NCI-H82 (cell line): ENCODE measurements at regions not wholly inside any gene's neighbourhood (a gene's known extent, or its start where the extent isn't known, plus 50 kb on each side); places are given as distances from the start of the nearest gene placed in this dataset.

Experiments used
- DNase-seq: peaks from one replicate; lab custom pipeline; 2025; lab: John Stamatoyannopoulos, UW

DNA sequence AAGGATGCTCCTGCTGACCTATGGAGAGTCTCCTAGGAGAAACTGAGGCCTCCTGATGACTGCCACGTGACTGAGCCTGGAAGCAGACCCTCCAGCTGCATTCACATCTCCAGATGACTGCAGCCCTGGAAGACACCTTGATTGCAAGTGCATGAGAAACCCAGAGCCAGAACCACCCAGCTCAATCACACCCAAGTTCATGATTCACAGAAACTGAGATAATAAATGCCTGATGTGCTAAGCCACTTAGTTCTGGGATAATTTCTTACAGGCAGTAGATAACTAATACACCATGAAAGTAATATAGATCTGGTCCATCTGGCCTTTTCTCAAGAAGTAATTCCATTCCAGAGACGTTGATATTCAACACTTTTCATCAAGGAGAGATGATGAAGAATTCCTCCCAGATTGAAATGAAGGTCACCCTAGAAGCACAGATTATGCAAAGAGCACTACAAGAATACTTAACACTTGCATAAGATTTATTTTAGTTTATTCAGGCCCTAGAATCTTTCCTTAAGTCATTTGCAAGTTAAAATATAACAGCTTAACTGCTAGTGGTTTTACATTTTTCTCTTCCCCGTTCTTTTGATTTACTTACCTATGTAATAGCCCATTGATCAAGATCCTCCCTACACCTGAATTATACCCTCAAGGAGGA lies 208.2 kb upstream of the INHBA start:
- DNase-seq, result no peak

DNA sequence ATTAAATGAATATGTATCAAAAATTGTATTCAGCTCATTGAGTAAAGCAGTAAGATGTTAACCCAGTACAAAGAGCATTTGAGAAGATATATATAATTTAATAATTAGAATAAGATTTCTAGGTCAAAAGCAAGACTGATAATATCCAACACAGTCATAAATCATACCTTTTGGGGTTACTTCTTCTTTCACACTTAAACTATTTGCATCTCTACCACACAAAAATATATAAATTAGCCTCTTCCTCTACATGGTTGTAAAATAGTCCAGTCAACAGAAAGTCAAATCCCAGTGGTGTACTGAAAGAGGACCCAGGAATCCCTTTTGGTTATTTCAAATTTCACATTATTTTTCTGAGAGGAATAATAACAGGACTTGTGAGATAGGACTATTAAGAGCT lies 204.6 kb upstream of the INHBA start:
- DNase-seq, result no peak

DNA sequence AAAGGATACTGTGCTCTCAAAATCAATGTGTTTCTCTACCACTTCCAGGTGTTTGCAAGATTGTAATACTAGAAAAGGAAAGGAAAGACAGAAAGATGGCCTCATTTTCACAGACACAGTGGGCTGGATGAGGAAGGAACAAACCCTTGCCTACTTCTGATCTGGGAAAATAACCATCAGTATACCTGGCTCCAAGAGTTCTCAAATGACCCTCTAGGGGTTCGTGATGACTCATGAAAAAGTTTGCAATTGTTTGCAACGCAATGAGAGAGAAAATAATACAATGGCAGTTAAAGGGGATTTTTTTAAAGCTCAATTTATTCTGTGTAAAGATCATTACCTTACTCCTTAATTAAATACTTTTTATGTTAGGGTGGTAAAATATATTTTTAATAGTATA lies 197.6 kb upstream of the INHBA start:
- no peak for DNase-seq

DNA sequence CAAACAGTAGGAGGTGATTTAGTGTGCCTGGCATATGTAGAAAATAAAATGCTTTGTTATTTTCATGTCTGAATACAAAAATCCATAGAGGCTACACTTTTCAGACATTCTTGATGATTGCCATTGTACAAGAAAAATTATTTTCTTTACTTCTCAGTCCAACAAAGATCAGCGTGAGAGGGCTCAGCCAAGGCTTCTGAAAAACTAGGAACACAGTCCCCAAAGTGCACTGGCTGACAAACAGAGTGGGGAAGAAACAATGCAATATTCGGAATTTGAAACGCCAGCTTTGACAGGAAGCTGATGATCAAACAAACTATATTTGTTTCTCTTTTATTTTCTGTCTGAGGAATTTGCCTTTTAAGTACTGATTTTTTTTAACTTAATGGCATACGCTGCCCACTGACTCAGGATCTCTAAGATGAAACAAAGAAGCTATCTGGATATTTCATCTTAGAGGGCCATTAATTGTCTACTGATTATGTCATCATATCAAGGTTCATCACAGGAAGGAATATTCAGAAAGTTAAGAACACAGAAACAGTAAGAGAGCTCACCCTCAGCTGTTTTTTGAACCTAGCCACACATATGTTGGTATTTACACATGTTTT lies 197.0 kb upstream of the INHBA start:
- no peak for DNase-seq

DNA sequence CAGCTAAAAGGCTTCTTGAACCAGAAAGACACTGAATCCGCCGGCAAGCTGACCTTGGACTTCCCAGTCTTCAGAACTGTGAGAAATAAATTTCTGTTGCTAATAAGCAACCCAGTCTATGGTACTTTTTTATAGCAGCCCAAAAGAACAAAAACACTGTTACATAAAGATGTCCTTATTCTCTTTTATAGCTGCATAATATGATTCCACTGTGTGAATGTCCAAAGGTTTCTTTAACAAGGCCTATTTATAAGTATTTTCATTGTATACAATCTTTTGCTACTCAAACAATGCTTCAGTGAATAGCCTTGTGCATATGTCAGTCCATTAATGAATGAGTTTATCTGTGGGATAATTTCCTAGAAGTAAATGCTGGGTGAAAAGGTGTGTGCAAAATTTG lies 190.8 kb upstream of the INHBA start:
- DNase-seq, result no peak

DNA sequence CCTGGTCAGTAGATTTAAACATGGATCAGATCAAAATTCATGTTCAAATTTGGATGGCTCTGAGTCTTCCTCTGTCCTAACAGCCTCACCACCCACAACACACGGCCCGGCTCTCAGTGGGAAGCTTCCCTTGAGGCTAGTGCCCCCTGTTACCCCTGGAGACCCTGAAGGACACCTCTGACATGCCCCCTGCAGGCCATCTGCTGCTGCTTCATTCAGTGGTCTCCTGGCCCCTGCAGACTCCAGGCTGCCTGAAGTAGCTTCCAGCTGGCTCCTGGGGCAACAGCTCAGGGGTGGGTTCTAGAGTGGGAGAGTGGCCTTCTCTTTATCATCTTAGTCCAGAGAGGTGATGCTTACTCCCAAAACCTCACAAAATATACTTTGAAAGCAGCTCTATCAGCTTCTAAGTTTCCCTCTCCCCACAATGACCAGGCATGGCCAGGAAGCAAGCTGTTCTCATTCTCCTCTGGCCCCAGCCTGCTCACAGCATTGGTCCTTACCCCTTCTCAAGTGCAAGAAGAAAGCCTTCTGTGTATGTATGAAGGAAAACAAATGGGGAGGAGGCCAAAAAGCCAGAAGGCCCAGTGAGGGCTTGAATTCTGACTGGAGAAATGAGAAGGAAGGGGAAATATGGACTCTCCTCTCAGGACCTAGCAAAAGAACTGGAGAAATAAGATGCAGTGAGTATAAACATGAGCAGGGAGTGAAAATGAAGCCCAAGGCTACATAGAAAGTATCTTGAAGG lies 189.6 kb upstream of the INHBA start:
- DNase-seq, result peak; percentile 2

DNA sequence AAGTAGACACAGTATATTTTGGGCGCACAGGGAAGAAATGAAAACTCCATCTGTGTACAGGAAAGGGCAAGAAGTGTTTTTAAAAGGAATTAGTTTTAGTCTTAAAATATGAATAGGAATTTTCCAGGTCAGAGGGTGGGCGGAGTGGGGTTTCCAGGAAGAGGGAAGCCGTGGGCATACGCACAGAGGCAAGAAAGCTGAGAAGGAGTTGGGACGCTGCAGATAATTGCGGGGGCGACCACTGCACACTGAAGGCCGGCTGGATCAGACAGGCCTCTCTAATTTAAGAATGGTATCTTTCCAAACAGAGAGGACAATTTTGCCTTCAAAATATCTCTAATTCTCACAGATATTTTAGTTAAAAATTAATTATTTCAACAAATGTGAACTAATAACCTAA lies 189.1 kb upstream of the INHBA start:
- no peak for DNase-seq

DNA sequence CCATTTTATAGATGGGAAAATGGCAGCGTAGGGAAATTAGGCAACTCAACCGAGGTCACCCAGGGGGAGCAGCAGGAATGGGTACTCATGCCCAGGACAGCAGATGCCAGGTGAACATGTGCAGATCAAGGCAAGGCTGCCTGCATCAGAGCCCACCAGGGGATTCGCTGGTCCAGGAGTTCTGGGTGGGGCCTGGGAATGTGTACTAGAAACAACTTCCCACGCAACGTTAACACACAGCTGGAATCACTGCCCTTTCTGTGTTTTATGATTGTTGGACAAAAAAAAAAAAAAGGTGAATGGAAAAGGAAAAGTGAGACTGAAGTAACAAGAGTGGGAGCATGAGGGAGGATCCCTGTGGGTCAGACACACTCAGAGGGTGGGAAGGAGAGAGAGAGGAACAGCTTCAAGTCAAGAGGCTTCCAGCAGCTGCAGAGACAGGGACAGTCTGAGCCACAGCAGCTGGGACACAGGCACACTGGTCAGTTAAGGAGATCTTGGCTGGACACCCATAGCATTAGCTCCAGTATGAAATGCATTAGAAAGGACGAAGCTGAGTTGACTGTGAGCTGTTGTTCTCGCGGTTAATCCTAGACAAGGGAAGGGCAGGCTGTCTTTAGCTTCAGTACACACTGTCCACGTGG lies 187.9 kb upstream of the INHBA start:
- no peak for DNase-seq

DNA sequence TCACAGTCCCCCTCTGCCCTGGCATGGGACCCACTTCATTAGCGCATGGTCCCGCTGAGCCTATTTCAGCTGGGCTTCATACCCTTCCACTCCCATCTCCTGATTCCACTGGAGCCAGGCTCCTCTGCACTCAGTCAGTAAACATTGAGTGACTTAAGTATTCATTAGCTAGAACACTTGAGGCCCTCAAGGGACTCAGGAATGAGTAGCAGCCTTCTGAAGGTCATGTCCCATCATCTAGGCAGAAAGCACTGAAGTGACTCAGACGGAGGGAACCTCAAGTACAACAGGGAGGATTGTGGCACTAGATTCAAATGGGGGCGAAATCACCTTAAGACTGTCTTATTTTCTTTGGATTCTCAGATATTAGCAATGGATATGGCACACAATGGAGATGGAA lies 186.6 kb upstream of the INHBA start:
- no peak for DNase-seq

DNA sequence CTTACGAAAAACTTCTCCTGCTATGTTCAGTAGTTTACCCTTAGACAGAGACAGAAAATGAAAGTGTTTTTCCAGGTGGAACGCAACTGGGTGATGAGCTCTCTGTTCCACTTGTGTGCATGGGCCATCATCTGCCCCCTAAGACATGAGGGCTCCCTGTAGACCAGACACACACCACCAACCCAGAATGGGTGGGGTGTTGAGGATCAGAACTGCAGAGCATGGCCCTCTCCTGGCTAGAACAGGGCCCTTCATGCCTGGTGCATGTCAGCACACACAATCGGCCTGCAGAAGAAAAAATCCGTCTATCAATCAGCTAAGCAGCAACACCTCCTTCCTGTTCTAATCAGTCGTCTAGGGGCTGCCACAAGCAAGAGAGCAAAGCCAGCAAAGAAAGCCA lies 186.2 kb upstream of the INHBA start:
- no peak for DNase-seq

DNA sequence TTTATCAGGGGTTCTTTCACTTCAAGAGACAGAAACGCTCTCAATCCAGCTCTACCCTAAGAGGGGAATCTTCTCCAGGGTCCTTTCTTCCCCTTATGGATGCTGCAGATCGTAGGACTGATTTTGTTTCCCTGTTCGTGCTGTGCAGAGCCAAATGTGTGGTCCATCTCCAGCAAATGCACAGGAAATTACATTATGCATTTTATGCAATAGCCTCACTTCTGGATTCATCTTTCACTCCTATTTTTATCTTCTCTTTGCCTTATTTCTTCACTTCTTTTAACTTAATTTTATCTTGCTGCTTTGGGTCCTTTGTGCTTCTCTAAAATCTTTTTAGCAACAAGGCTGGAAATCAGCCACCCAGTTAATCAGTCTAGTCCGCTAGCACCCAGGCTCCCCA lies 184.5 kb upstream of the INHBA start:
- DNase-seq, result no peak

DNA sequence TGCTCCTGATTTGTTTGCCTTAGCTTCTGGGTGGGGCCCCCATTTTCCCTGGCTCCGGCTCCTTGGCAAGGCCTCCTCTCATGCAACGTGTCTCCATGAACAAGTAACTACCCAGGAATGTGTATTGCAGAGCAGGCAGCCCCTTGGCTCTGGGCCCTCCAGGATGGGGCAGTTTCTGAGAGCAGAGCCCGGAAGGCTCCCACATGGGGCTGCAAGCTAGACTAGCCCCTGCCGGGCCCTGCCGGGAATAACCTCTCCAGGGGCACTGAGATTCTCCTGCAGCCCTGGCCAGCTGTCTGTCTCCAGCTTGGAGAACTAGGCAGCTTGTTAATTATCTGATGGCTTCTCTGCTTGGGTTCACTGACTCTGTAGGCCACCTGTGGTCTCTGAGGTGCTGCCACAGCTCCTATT lies 184.0 kb upstream of the INHBA start:
- DNase-seq, result peak; percentile 17

DNA sequence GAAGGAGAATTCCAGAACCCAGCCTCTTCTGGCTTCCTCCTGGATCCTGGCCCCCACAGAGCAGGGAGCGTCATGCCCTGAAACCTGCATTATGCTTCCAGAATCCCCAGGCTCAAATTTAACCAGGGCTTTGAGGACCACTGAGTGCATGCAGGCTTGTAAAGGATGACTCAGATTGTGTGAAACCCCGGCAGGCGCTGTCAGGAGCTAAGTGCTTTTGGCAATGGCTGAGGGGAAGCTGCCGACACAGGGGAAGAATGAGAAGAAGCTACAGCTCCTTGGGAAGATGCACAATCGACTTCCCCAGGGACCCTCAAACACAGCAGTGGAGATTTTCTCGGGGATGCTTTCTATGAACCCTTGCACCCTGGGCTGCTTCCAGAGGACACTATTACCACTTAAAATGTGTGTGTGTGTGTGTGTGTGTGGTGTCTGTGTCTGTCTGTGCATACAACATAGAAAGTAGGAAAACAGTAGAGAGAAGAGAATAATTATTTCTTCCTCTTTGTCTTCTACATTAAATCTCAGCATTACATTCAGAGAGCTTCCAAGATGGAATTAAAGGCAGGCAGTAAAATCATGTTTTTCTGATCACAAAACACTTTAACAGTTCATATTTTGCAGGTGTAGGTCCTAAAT lies 183.5 kb upstream of the INHBA start:
- DNase-seq, result no peak

DNA sequence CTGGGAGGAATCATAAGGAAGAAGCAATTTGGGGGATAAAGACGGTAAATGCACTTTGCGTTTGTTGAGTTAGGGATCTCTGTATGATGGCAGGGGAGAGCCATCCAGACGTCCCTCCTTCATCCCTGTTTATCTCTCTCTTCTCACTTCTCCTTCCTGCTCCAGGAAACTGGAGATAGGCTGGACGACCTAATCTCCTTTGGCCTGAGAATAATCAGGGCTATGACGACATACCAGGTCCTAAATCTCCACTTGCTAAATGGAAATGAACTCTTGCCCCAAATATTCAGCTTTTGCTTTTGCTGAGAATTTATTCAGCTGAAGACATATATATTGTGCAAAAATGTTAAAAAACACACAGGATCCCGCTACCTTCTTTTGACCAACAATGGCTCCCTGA lies 182.9 kb upstream of the INHBA start:
- DNase-seq, result no peak

DNA sequence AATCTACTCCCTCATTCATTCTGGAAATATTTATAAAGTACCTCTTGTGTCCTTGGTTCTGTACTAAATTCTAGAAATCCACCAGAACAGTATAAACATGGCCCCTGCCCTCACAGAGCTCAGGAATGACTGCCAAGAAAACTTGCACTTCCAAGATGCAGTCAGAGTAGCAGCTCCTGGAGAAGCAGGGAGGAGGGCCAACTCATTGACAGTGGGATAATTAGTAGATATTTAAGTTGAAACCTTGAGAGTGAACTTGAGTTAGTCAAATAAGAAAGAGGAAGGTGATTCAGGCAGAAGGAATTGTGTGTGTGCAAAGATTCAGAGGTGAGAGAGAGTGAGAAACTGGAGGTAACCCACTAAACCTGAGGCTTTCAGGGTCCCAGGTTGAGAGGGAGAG lies 182.2 kb upstream of the INHBA start:
- no peak for DNase-seq

DNA sequence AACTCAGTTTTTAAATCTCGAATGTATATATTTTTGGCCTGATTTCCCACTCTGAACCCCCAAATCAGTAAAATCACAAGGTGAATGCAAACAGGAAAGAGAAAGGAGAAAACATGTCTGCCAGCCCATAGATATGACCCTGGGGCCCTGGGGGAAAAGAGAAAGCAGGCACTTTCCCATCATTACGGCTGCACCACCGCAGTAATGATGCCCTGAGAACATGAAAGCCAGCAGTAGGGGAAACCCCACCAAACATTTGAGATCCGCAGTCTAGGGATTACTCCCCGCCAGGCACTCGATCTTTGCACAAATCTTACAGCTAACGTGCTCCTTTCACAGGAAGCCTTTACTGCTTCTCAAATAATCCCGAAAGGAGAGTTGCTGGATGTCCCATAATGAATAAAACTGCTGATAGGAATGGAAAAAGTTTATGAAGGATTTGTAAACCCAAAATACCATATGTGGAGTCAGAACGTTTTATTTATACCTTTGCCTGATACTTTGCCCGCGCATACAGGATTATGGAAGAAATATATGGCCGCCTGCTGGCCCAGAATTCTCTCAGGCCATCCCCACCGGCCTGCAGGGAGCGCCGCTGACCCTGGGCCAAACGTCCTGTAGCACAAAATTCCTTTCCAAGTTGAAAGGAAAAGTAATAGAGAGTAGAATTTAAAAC lies 180.0 kb upstream of the INHBA start:
- no peak for DNase-seq

DNA sequence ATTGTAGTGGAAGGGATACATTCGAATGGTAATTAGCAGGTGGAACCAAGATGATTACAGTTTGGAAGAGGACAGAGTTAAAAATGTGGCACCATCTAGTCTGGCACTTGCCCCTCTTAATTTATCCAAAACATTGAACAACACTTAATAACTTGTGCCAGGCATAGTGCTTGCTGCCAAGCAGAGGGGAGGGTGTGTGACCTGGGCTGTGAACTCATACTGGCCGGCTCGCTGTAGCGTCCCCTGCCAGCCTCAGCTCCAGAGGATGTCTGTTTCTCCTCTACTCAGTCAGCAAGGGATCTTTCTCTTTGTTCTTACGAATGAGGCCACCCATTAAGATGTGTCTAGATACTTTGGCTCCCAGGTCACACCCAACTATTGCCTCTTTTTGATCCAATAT lies 179.4 kb upstream of the INHBA start:
- DNase-seq, result no peak

DNA sequence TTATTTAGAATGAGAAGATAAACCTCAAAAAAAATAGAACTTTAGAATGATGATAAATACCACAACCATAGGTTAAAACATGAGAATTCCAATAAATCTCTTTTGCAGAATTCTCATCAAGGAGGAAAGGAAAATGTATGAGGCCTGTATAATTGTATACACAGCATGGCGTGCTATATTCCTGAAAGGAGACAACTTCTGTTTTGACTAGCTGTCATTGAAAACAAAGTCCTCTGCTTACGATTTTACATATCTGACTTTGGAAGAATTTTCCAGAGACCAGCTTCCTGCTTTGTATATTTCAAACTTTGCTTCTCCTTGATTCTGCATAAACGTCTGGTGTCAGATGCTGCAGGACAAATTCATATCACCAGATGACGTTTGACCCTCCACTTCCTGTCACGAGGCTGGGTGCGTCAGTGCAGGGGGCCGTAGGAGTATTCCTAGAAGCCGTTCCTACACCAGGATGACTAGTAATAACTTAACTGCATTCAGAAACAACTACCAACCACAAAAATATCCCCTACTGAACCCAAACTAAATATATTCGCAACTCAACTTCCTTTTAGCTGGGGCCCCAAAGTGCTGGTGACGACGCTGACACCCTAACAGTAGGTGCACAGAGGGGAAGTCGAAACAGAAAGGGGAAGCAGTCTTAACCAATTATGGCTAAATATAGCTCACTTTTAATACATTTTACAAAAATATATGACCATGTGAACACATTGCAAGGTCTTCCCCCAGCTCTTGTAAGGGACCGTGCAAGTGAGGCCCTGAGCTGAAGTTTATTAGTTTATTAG lies 178.6 kb upstream of the INHBA start:
- DNase-seq, result no peak

DNA sequence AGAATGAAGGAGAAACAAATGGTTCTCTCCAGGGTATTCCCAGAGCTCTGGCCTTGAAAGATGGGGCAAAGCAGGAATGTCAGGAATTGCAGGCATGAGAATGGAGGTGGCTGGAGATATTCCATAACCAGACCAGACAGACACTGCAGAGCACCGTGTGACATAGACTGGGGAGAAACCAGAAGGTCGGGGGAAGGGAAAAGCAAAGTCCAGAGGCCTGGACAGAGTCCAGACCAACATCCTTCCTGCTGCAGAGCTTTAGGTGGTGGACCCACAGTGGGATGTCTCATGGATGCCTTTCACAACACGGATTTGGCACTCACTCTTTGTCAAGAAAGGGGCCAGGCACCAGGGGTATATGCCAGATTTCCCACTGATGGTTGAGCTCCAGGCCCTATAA lies 177.2 kb upstream of the INHBA start:
- no peak for DNase-seq

DNA sequence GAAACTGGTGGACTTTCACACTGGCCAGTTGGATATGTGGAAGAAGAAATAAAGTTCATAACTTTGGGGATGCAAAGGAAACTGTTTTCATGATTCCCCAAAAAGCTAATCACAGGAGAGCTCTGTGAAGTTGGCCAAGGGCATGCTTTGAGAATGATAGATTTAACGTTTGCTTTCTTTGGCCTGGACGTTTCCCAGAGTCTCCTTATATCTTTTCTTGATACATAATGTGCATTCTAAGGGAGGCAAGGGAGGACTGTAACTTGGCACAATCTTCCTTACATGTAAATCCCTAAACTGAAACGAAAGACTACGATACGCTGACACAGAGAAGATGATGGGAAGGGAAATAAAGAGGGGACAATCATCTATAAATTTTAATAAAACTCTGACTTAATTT lies 176.5 kb upstream of the INHBA start:
- no peak for DNase-seq
